ENCODE measurements at regions not wholly inside any gene's neighbourhood (a gene's known extent, or its start where the extent isn't known, plus 50 kb on each side); places are given as distances from the start of the nearest gene placed in this dataset.

- no peak for DNase-seq (ENCODE audit: low read depth)
- no peak overlapping the region for H3K4me3 ChIP-seq (ENCODE audit: low read depth, low read length)
- TF ChIP-seq CTCF (IDR thresholded peaks at IDR 0.05; ENCODE audit: insufficient read depth, low read length) = no peak
Observed at GRCh38 chr2:207417301-207417718, 112.5 kb upstream of the CREB1 start.

DNA sequence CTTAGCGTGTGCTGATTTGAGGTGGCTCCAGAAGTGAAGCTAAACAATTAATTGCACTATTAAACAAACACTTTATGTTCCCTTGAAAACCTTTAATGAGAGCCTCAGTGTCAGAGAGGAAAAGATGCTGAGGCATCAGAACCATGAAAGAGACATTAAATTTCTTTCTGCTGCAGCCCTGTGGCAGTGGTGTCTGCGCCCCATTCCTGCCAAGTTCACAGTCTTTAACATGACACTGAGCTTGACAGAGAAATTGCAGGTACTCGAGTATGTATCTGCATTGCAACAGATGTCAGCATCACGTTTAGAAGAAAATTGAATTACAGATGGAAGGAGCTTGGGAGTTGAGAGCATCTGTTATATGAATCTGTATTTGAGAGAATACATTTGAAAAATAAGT lies 111.3 kb upstream of the CREB1 start:
- no peak for DNase-seq (ENCODE audit: low read depth)
- no peak overlapping the region for H3K4me3 ChIP-seq (ENCODE audit: low read depth, low read length)
- no peak for TF ChIP-seq CTCF (IDR thresholded peaks at IDR 0.05; ENCODE audit: insufficient read depth, low read length)

- no peak for TF ChIP-seq CTCF (IDR thresholded peaks at IDR 0.05; ENCODE audit: insufficient read depth, low read length)
- no peak overlapping the region for H3K4me3 ChIP-seq (ENCODE audit: low read depth, low read length)
Observed at GRCh38 chr2:207419331-207419730, 110.4 kb upstream of the CREB1 start.

GRCh38 chr2:207421671-207422070 lies 108.1 kb upstream of the CREB1 start:
- H3K4me3 ChIP-seq (ENCODE audit: low read depth, low read length) = no peak overlapping the region
- no peak for TF ChIP-seq CTCF (IDR thresholded peaks at IDR 0.05; ENCODE audit: insufficient read depth, low read length)
- no peak for DNase-seq (ENCODE audit: low read depth)

More at GRCh38 chr2:207419331-207419730, 110.4 kb upstream of the CREB1 start:
- DNase-seq (ENCODE audit: low read depth) = no peak

DNA sequence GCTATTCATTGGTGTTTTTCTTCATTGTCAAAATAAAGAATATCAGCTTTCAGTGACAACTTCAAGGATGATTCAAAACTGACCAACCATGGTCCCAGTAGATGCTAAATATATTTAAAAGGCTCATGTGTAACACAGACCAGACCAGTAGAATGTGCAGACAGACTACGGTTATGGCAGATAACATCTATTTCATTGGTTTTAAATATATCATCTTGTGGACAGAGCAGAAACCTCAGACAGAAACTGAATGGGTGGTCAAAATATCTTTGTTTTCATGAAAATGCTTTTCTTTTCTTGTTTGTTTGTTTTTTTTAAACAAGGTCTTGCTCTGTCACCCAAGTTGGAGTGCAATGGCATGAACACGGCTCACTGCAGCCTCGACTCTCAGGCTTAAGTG lies 107.4 kb upstream of the CREB1 start:
- no peak overlapping the region for H3K4me3 ChIP-seq (ENCODE audit: low read depth, low read length)
- TF ChIP-seq CTCF (IDR thresholded peaks at IDR 0.05; ENCODE audit: insufficient read depth, low read length) = no peak
- DNase-seq (ENCODE audit: low read depth) = no peak

- peak; percentile 87 for DNase-seq (ENCODE audit: low read depth)
- TF ChIP-seq CTCF (IDR thresholded peaks at IDR 0.05; ENCODE audit: insufficient read depth, low read length) = no peak
- H3K4me3 ChIP-seq (ENCODE audit: low read depth, low read length) = no peak overlapping the region
Observed at GRCh38 chr2:207423886-207424285, 105.9 kb upstream of the CREB1 start.

DNA sequence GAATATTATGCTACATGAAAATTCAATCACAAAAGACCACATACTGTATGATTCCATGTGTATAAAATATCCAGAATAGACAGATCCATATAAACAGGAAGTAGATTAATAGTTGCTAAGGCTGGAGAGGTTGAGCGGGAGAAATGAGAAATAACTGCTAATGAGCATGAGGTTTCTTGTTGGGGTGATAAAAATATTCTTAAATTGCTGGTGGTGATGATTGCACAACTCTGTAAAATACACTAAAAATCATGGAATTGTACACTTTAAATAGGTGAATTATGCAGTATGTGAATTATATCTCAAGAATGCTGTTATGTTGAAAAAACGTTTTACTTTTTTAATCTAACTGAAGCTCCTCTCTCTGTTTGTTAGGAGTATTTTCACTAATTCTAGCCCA lies 101.8 kb upstream of the CREB1 start:
- no peak overlapping the region for H3K4me3 ChIP-seq (ENCODE audit: low read depth, low read length)
- no peak for TF ChIP-seq CTCF (IDR thresholded peaks at IDR 0.05; ENCODE audit: insufficient read depth, low read length)
- DNase-seq (ENCODE audit: low read depth) = no peak
